GM12892 (cell line): ENCODE measurements at regions not wholly inside any gene's neighbourhood (a gene's known extent, or its start where the extent isn't known, plus 50 kb on each side); places are given as distances from the start of the nearest gene placed in this dataset.

Experiments used
- POLR2A ChIP-seq: IDR thresholded peaks from 2 replicates; pipeline ENCODE4 v1.6.1; 2011; ENCODE audit warnings: low read depth, low read length, control low read depth
- TAF1 ChIP-seq: IDR thresholded peaks from 2 replicates; pipeline ENCODE4 v1.6.1; 2011; ENCODE audit warnings: low read depth, mild to moderate bottlenecking, control low read depth, low read length, borderline replicate concordance

DNA sequence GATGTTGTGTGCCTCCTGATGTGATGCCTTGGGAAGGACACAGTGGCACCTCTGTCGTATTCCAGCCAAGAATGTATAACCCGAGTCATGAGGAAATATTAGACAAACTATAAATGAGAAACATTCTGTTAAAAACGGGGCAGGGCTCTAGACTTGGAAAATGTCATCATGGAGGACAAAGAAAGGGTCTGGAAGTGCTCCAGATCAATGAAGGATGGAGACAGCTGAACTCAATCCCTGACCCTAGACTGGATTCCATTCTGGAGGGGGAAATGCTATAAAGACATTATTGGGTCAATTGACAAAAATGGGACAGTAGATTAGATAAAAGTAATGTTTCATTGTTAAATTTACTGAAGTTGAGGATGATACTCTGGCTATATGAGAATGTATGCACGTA is 92.1 kb downstream of the SLC4A3 start:
- no peak for TF ChIP-seq TAF1
- no peak for TF ChIP-seq POLR2A
